HepG2 (cell line): ENCODE measurements at regions not wholly inside any gene's neighbourhood (a gene's known extent, or its start where the extent isn't known, plus 50 kb on each side); places are given as distances from the start of the nearest gene placed in this dataset.

Experiments used
- ATAC-seq: fragments of 200-7000 bp; cut with Tn5 transposase; 3 replicates; pipeline ENCODE4 v1.9.1; 2020; ENCODE audit warnings: mild to moderate bottlenecking, moderate library complexity
- BruUV-seq: library from RNA; stranded (reverse); fragments of 400-500 nt; replicated peaks from 2 replicates; lab custom pipeline; 2021; lab: Mats Ljungman, UMichigan
- CTCF ChIA-PET: fragments of 300-600 bp; formaldehyde crosslinking; extraction: SDS; loops from one replicate; lab custom pipeline; 2021; ENCODE audit warnings: low total read pairs, inconsistent platforms, low intra/inter-chr PET ratio; lab: Yijun Ruan, JAX
- POLR2A ChIA-PET: fragments of 350-600 bp; sonication (Branson Sonifier 250); formaldehyde crosslinking; loops from one replicate; lab custom pipeline; 2020; ENCODE audit warnings: antibody characterized with exemption, inconsistent platforms; lab: Yijun Ruan, JAX
- DNase-seq: peaks from one replicate; pipeline ENCODE4 v3.0.0-alpha.2; 2015; ENCODE audit warnings: low spot score
- FAIRE-seq: peaks from 3 replicates; lab custom pipeline; 2011; peaks lifted over from hg19 to GRCh38; lab: Jason Lieb, UNC
- H2AFZ ChIP-seq: one replicate; pipeline ENCODE4 v1.6.1; 2011; ENCODE audit warnings: low read length, inconsistent platforms
- H3K27ac ChIP-seq: fragments of 300-600 bp; 3 replicates; pipeline ENCODE4 v1.8.0; 2011; ENCODE audit warnings: mixed run types, mild to moderate bottlenecking, mixed read lengths, low read length, inconsistent platforms; ENCODE audit not compliant: insufficient read depth; ENCODE audit errors: extremely low read length
- H3K27me3 ChIP-seq, 2 experiments: fragments of 200-600 bp in 1 of 2; 2 replicates in 1 of 2; 3 replicates in 1 of 2; pipeline versions ENCODE4 v1.6.0 to v1.8.0; 2011; ENCODE audit warnings: low read length in 2 of 2, mild to moderate bottlenecking in 2 of 2, moderate library complexity in 2 of 2, inconsistent platforms in 1 of 2; ENCODE audit not compliant: insufficient read depth in 2 of 2, control insufficient read depth in 1 of 2
- H3K36me3 ChIP-seq, 2 experiments: fragments of 200-600 bp in 1 of 2; replicated peaks in 1 of 2; 2 replicates in 1 of 2; 3 replicates in 1 of 2; pipeline versions ENCODE4 v1.5.1 to v1.8.0; 2011; ENCODE audit warnings: low read length in 2 of 2, inconsistent platforms in 1 of 2; ENCODE audit not compliant: insufficient read depth in 2 of 2, control insufficient read depth in 1 of 2
- H3K4me1 ChIP-seq: 2 replicates; pipeline ENCODE4 v1.5.1; 2012; ENCODE audit warnings: low read length, inconsistent platforms; ENCODE audit not compliant: insufficient read depth
- H3K4me2 ChIP-seq: 2 replicates; pipeline ENCODE4 v1.6.0; 2011; ENCODE audit warnings: low read depth, low read length, inconsistent platforms
- H3K4me3 ChIP-seq, 3 experiments: fragments of 200-600 bp in 1 of 3; sonication (generic), shearing (Covaris generic) in 1 of 3; replicated peaks in 1 of 3; 2 replicates each; pipeline ENCODE4 v1.5.1; 2011 to 2016; ENCODE audit warnings: low read length in 3 of 3, inconsistent platforms in 2 of 3, low read depth in 2 of 3, mild to moderate bottlenecking in 2 of 3, control low read depth in 1 of 3, mixed read lengths in 1 of 3; ENCODE audit not compliant: insufficient read depth in 1 of 3
- H3K79me2 ChIP-seq: one replicate; pipeline ENCODE4 v1.6.1; 2011; ENCODE audit warnings: low read length, inconsistent platforms; ENCODE audit not compliant: insufficient read depth
- H3K9ac ChIP-seq: 2 replicates; pipeline ENCODE4 v1.6.0; 2011; ENCODE audit warnings: mild to moderate bottlenecking, low read depth, low read length, inconsistent platforms; ENCODE audit not compliant: insufficient read depth
- H3K9me3 ChIP-seq: 2 replicates; pipeline ENCODE4 v1.5.1; 2012; ENCODE audit warnings: mild to moderate bottlenecking, low read length
- H4K20me1 ChIP-seq: 2 replicates; pipeline ENCODE4 v1.6.0; 2011; ENCODE audit warnings: inconsistent platforms, mild to moderate bottlenecking, low read length, moderate library complexity; ENCODE audit not compliant: insufficient read depth
- BHLHE40 ChIP-seq: IDR thresholded peaks from 2 replicates; pipeline ENCODE4 v1.6.1; 2011; ENCODE audit warnings: low read length, improper control_type of control experiment
- CAMTA2 ChIP-seq: sonication (generic); formaldehyde crosslinking; IDR thresholded peaks from 2 replicates; pipeline ENCODE4 v1.4.0; 2020; ENCODE audit warnings: mild to moderate bottlenecking, missing genetic modification reagents, borderline replicate concordance
- IKZF4 ChIP-seq: sonication (generic); formaldehyde crosslinking; IDR thresholded peaks from 2 replicates; pipeline ENCODE4 v1.5.1; 2020; ENCODE audit warnings: borderline replicate concordance, mild to moderate bottlenecking, low read depth, missing genetic modification reagents; ENCODE audit errors: not compliant biosample characterization
- MBD4 ChIP-seq: IDR thresholded peaks from 2 replicates; pipeline ENCODE4 v1.6.1; 2012; ENCODE audit warnings: low read length, inconsistent platforms, borderline replicate concordance
- MBNL3 ChIP-seq: fragments of 250-450 bp; sonication (Bioruptor Pico); conservative IDR thresholded peaks from 2 replicates; pipeline ENCODE4 v1.8.0; 2022; ENCODE audit warnings: mild to moderate bottlenecking, inconsistent platforms
- MLLT10 ChIP-seq: sonication (generic); formaldehyde crosslinking; IDR thresholded peaks from 2 replicates; pipeline ENCODE4 v1.4.0; 2020; ENCODE audit warnings: missing genetic modification reagents
- RXRB ChIP-seq: IDR thresholded peaks from 2 replicates; pipeline ENCODE4 v1.6.1; 2016; ENCODE audit warnings: borderline replicate concordance, missing genetic modification reagents, missing compliant biosample characterization
- SUZ12 ChIP-seq: fragments of 150-350 bp; IDR thresholded peaks from 2 replicates; pipeline ENCODE4 v1.6.1; 2014; ENCODE audit warnings: low read depth, low read length
- THYN1 ChIP-seq: sonication (generic); formaldehyde crosslinking; IDR thresholded peaks from 2 replicates; pipeline ENCODE4 v1.8.1; 2023; ENCODE audit warnings: low read depth, mild to moderate bottlenecking, moderate library complexity, missing genetic modification reagents, borderline replicate concordance
- ZKSCAN5 ChIP-seq: sonication (generic); formaldehyde crosslinking; IDR thresholded peaks from 2 replicates; pipeline ENCODE4 v1.5.1; 2020; ENCODE audit warnings: mild to moderate bottlenecking, missing genetic modification reagents
- ZNF225 ChIP-seq: sonication (generic); formaldehyde crosslinking; IDR thresholded peaks from 2 replicates; pipeline ENCODE4 v1.4.0; 2020; ENCODE audit warnings: mild to moderate bottlenecking, missing genetic modification reagents
- ZNF644 ChIP-seq: IDR thresholded peaks from 2 replicates; pipeline ENCODE4 v1.6.1; 2016; ENCODE audit warnings: low read depth
- ZNF724P ChIP-seq: sonication (generic); formaldehyde crosslinking; IDR thresholded peaks from 2 replicates; pipeline ENCODE4 v1.8.0; 2022; ENCODE audit warnings: missing genetic modification reagents, borderline replicate concordance
- ZNF790 ChIP-seq: sonication (generic); formaldehyde crosslinking; IDR thresholded peaks from 2 replicates; pipeline ENCODE4 v1.8.0; 2022; ENCODE audit warnings: missing genetic modification reagents, mild to moderate bottlenecking, borderline replicate concordance
- ZNF839 ChIP-seq: sonication (generic); formaldehyde crosslinking; IDR thresholded peaks from 2 replicates; pipeline ENCODE4 v1.4.0; 2020; ENCODE audit warnings: missing genetic modification reagents, mild to moderate bottlenecking, borderline replicate concordance
- WGBS: methylation state at CpG from one replicate; pipeline ENCODE4 v1.1.6; 2017; ENCODE audit warnings: low lambda C conversion rate; 5-methylcytosine and 5-hydroxymethylcytosine counted together
- in situ Hi-C: cut with HindIII; loops from 2 replicates; pipeline ENCODE4 v1.10.0; 2017; ENCODE audit warnings: low pct_unique_long_range_greater_than_20kb; ENCODE audit not compliant: extremely low pct_ligation_motif_present
- intact Hi-C: fragments of 100-400 bp; cut with micrococcal nuclease; formaldehyde crosslinking; loops from one replicate; pipeline ENCODE4 v1.10.0; 2022; ENCODE audit not compliant: unreplicated experiment
- TF ChIP-seq, protein P1 (sequence below): sonication (generic); formaldehyde crosslinking; IDR thresholded peaks from 2 replicates; pipeline ENCODE4 v1.9.0; 2021; ENCODE audit warnings: missing genetic modification reagents, borderline replicate concordance
- TF ChIP-seq, protein P2 (sequence below): sonication (generic); formaldehyde crosslinking; IDR thresholded peaks from 2 replicates; pipeline ENCODE4 v1.4.0; 2020; ENCODE audit warnings: missing genetic modification reagents
- TF ChIP-seq, protein P3 (sequence below): sonication (generic); formaldehyde crosslinking; IDR thresholded peaks from 2 replicates; pipeline ENCODE4 v1.4.0; 2020; ENCODE audit warnings: mild to moderate bottlenecking, missing genetic modification reagents

DNA sequence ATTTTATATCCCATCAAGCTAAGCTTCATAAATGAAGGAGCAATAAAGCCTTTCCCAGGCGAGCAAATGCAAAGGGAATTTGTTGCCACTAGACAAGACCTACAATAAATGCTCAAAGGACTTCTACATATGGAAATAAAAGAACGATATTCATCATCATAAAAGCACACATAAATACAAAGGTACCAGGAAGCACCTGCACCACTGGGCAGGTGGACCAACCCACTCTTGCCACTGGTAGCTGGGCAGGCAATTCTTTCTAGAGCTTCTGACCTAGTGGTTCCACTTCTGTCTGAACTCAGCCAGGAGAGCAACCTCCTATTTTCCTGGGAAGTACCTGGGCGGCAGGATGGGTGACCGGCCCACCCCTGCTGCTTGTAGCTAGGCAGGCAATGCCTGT is 237.2 kb upstream of the ITM2A start:
- CTCF ChIA-PET: no interaction called here
- no peaks in the 10 kb centered on the region for H3K9me3 ChIP-seq
- no peaks in the 10 kb centered on the region for H3K36me3 ChIP-seq
- no peak overlapping the region for H2AFZ ChIP-seq
- no peak overlapping the region for H3K9ac ChIP-seq
- H3K27ac ChIP-seq: no peak overlapping the region
- WGBS: 14% methylated on average over 1 of the region's 4 CpGs
- POLR2A ChIA-PET: no interaction called here
- H3K4me3 ChIP-seq: no peak overlapping the region
- ATAC-seq (no peak), DNase-seq (no peak), FAIRE-seq (no peak)
- TF ChIP-seq, protein P1, sequence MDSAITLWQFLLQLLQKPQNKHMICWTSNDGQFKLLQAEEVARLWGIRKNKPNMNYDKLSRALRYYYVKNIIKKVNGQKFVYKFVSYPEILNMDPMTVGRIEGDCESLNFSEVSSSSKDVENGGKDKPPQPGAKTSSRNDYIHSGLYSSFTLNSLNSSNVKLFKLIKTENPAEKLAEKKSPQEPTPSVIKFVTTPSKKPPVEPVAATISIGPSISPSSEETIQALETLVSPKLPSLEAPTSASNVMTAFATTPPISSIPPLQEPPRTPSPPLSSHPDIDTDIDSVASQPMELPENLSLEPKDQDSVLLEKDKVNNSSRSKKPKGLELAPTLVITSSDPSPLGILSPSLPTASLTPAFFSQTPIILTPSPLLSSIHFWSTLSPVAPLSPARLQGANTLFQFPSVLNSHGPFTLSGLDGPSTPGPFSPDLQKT (CRISPR knock-in tag): no peak
- TF ChIP-seq ZNF225 (CRISPR knock-in tag): no peak
- TF ChIP-seq ZNF790: no peak
- TF ChIP-seq CAMTA2 (CRISPR knock-in tag): no peak
- TF ChIP-seq SUZ12: no peak
- no peak for TF ChIP-seq BHLHE40
- TF ChIP-seq ZNF839: no peak
- no peak for TF ChIP-seq MBNL3 (CRISPR knock-in tag)
- no peak for TF ChIP-seq THYN1 (CRISPR knock-in tag)
- no peak for TF ChIP-seq RXRB (CRISPR knock-in tag)
- TF ChIP-seq ZNF644 (CRISPR knock-in tag): no peak
- TF ChIP-seq MBD4: no peak
- TF ChIP-seq, protein P2, sequence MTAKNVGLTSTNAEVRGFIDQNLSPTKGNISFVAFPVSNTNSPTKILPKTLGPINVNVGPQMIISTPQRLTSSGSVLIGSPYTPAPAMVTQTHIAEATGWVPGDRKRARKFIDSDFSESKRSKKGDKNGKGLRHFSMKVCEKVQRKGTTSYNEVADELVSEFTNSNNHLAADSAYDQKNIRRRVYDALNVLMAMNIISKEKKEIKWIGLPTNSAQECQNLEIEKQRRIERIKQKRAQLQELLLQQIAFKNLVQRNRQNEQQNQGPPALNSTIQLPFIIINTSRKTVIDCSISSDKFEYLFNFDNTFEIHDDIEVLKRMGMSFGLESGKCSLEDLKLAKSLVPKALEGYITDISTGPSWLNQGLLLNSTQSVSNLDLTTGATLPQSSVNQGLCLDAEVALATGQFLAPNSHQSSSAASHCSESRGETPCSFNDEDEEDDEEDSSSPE (CRISPR knock-in tag): no peak
- no peak for TF ChIP-seq ZKSCAN5 (CRISPR knock-in tag)
- no peak for TF ChIP-seq IKZF4
- no peak for TF ChIP-seq ZNF724P (CRISPR knock-in tag)
- no peak for TF ChIP-seq MLLT10 (CRISPR knock-in tag)
- TF ChIP-seq, protein P3, sequence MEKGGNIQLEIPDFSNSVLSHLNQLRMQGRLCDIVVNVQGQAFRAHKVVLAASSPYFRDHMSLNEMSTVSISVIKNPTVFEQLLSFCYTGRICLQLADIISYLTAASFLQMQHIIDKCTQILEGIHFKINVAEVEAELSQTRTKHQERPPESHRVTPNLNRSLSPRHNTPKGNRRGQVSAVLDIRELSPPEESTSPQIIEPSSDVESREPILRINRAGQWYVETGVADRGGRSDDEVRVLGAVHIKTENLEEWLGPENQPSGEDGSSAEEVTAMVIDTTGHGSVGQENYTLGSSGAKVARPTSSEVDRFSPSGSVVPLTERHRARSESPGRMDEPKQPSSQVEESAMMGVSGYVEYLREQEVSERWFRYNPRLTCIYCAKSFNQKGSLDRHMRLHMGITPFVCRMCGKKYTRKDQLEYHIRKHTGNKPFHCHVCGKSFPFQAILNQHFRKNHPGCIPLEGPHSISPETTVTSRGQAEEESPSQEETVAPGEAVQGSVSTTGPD: no peak
- intact Hi-C loops: no loop called here
- BruUV-seq: no TSS peak
- in situ Hi-C loops: no loop called here
- H3K27me3 ChIP-seq: no peaks in the 10 kb centered on the region
- no peaks in the 10 kb centered on the region for H4K20me1 ChIP-seq
- H3K4me1 ChIP-seq: no peaks in the 10 kb centered on the region
- no peaks in the 10 kb centered on the region for H3K79me2 ChIP-seq
- no peak overlapping the region for H3K4me2 ChIP-seq
